Right hindlimb (tissue), 1 donor: ENCODE measurements at regions not wholly inside any gene's neighbourhood (a gene's known extent, or its start where the extent isn't known, plus 50 kb on each side); places are given as distances from the start of the nearest gene placed in this dataset.
"Not testable (repeated sequence)": the region's sequence is repeated elsewhere in the genome, so short reads cannot be mapped to it uniquely, and the experiment has no call there.

ENCODE experiments used
- DNase-seq: peaks from one replicate; pipeline ENCODE4 v3.0.0-alpha.2; 2018

DNA sequence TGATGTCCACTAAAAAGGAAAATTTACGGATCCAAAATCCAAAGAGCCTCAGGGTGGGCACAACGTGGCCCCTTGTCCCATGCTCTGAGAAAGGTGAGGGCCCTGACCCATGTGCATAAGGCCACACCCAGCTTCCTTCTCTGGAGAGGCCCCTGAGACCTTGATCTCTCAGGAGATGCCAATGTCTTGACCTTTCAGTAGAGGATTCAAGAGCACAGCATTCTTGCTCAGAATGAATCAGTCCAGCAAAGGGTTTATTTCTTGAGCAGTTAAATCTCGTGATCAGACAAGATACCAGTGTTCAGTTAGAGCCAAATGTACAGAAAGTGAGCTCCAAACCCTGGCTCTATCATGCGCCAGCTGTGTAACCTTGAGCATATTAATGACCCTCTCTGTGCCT, 115.9 kb upstream of the DAPK1 start:
- DNase-seq = no peak

DNA sequence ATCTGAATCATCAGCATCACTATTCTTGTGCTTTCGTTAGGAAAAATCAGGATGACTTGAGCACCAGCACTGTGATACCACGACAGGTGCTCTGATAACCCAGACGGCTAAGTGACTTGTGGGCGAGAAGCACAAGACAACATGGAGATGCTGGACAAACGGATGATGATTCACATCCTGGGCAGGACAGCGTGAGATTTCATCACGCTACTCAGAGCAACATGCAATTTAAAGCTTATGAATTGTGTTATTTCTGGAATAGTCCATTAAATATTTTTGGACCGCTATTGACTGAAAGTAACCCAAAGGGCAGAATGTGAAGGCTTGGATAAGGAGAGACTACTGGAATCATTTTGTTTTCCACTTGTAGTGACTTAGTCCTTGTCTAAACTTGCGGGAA, 114.8 kb upstream of the DAPK1 start:
- no peak for DNase-seq

GRCh38 chr9:87383344-87384150, 114.1 kb upstream of the DAPK1 start:
- no peak for DNase-seq

DNA sequence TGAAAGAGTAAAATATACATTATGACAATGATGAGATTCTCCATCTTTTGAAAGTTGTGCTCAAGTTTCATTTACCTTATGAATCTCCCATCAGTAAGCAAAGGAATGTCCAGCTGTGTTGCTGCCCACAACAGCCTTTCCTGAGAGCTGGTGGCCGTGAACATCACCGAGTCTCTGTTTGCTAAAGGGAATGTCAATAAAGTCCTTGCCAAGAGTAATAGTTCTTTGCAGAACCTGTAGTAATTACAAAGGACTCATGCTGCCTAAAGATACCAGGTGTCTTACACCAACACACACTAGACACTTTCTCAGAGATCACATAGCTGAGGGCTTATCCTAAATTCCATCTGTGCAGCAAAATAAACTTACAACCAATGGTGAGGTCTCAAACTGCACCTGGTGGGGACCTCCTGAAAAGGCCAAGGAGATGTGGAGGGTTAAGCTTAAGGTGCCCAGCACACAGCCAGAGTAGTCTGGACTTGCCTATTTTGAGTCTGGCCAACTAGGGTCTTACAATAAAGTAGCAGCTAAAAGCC, 111.1 kb upstream of the DAPK1 start:
- no peak for DNase-seq

DNA sequence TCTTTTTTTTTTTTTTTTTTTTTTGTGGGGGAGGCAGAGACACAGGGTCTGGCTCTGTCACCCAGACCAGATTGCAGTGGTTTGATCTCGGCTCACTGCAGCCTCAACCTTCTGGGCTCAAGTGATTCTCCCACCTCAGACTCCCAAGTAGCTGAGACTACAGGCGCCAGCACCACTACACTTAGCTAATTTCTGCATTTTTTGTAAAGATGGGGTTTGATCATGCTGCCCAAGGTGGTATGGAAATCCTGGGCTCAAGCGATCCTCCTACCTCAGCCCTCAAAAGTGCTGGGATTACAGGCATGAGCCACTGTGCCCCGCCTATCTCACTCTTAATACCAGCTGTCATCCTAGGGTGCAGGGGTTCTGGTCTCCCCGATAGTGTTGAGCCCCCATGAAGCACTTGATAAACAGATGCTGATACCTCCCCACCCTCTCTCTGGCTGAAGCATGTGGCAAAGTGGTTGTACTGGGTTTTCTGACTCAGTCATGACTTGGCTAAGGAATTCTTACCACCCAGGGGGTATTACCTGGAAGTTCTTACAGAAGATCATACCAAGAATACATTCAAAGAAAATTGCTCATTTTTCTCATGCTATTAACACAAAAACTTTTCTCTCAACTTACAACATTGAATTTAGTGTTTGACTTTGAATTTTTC, 110.2 kb upstream of the DAPK1 start:
- DNase-seq = no peak

DNA sequence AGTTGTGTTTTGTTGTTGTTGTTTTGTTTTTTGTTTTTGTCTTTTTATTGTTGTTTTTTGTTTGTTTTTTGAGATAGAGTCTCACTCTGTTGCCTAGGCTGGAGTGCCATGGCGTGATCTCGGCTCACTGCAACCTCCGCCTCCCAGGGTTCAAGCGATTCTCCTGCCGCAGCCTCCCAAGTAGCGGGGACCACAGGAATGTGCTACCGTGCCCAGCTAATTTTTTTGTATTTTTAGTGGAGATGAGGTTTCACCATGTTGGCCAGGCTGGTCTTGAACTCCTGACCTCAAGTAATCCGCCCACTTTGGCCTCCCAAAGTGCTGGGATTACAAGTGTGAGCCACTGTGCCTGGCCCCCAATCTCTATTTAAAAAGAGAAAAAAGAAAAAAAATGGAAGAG, 109.0 kb upstream of the DAPK1 start:
- DNase-seq = not testable (repeated sequence)

DNA sequence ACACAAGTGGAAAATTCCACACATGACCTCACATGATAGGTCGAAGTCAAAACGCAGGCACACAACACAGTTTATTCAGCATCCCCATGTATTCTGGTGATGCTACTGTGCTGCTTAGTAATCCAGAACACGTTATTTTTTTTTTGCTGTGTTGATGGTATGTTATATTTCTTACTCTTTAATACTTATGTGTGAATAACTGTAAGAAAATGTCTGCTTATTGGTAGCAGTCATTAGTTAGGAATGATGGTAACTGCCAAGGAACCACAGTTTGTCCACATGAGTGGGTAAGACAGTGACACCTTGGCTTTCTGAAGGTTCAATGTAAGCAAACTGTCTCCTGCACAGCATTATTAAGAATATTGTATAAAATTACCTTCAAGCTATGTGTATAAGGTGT, 107.7 kb upstream of the DAPK1 start:
- no peak for DNase-seq

- DNase-seq = no peak
These were observed 107.3 kb upstream of the DAPK1 start for GRCh38 chr9:87390361-87390760.

GRCh38 chr9:87392086-87392485, 105.6 kb upstream of the DAPK1 start:
- no peak for DNase-seq

- DNase-seq = no peak
These were observed 103.9 kb upstream of the DAPK1 start for GRCh38 chr9:87393706-87394230.

- DNase-seq = no peak
These were observed 101.7 kb upstream of the DAPK1 start for GRCh38 chr9:87395804-87396479.

GRCh38 chr9:87401681-87402080, 96.0 kb upstream of the DAPK1 start:
- DNase-seq = no peak

GRCh38 chr9:87402537-87402936, 95.1 kb upstream of the DAPK1 start:
- DNase-seq = no peak

DNA sequence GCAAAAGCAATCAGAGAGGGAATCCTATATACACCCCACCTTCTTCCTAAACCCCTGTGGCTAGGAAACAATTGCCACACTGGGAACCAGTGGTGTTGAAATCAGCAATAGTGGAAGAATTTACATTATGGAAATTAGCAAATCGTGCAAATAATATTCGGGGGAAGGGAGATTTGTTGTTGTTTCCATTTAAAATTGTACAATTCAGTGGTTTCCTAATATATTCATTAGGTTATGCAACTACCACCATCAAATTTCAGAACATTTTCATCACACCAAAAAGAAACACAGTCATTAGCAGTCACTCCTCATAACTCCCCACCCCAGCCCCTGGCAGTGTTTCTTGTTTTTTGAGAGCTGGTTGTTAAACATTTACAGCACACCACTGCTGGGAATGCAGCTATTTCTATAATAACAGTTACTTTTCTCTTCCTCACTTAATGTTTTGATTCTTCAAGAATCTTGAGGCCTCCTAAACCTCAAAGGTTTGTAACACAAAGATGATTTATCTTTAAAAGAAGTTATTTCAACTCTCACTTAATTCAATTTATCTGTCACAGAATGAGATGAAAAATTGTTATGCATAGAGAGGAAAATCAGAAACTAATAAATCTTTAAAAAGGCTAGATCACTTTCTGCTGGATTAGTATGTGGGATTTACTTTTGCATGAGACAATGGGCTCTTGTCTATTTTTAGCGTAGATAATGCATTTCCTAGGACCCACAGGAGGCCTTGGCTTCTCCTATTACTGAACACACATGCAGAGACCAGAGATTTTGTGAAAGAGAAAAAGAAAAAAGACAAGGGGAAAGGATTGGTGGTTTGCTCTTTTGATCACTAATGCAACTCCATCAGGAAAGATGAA, 91.8 kb upstream of the DAPK1 start:
- no peak for DNase-seq

DNA sequence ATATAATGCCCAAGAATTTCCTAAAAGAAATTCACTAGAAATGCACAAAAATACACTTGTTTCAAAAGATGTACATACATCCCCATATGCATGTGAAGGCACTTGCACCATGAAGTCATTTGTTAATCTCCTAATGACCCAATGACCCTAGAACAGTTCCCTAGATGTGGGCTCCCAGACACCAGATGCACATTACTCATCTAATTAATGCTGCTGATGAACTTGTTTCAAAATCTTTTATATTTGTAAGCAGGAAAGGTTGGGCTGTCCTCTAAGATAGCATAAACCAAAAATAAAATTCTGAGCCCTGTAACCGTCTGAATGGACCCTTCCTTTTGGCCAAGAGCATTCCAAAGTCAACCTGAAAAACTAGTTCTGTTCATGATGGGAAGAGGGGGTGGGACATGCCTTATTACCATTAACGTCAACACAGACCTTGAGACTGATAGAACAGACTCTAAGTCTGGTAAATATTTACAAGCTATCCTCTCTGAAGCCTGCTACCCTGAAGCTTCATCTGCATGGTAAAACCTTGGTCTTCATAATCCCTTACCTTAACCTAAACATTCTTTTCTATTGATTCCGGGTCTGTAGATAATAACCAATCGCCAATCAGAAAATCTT, 91.0 kb upstream of the DAPK1 start:
- DNase-seq = no peak

- not testable (repeated sequence) for DNase-seq
These were observed 87.3 kb upstream of the DAPK1 start for GRCh38 chr9:87410047-87411005.

GRCh38 chr9:87420884-87421283, 76.8 kb upstream of the DAPK1 start:
- no peak for DNase-seq

GRCh38 chr9:87421734-87422133, 75.9 kb upstream of the DAPK1 start:
- no peak for DNase-seq

DNA sequence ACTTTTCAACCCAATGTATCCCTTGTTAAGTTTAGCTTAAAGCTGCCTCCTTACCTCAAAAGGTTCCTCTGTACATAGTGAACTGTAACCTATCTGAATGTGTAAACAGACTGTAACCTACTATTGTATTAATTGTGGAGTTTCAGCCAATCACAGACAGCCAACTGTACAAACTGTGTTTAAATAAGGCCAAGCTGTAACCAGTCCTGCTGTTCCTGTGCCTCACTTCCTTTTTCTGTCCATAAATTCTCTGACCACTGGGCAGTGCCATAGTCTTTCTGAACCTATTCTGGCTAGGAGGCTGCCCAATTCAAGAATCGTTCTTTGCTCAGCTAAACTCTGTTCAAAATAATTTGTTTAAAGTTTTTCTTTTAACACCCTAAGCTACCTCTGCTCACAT, 74.7 kb upstream of the DAPK1 start:
- no peak for DNase-seq

DNA sequence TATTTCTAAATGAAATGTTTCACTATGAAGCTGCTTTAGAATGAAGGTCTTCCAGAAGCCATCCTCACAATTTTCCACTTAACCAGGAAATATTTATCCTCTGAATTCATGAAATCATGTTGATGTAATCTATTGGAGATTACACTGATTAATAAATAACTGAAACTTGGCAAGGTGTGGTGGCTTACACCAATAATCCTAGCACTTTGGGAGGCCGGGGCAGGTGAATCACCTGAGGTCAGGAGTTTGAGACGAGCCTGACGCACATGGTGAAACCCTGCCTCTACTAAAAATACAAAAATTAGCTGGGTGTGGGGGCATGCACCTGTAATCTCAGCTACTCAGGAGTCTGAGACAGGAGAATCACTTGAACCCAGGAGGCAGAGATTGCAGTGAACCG, 73.8 kb upstream of the DAPK1 start:
- not testable (repeated sequence) for DNase-seq

DNA sequence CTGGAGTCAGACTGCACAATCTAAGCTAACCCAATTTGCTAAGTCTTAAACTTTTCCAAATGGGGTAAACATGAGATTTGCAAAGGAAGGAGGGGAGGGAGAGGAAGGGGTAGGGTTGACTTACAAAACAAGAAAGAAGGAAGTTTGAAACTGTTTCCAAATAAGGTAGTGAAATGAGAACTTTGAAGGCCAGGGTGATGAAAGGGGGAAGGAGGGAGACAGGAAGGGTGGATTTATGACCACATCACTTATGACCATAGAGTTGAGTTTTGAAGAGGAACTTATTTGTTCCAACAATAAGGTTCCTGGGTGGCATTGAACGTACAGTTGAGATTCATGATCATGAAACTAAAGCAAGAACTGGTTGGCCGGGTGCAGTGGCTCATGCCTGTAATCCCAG, 72.5 kb upstream of the DAPK1 start:
- DNase-seq = no peak
